Loucy (cell line): ENCODE measurements at regions not wholly inside any gene's neighbourhood (a gene's known extent, or its start where the extent isn't known, plus 50 kb on each side); places are given as distances from the start of the nearest gene placed in this dataset.

Experiments used
- H2AFZ ChIP-seq: fragments of 200-600 bp; sonication (generic); 2 replicates; pipeline ENCODE4 v1.6.0; 2016; ENCODE audit warnings: antibody characterized with exemption, mild to moderate bottlenecking, low read length, moderate library complexity
- H3F3A ChIP-seq: fragments of 200-600 bp; 2 replicates; pipeline ENCODE4 v1.6.0; 2016; ENCODE audit warnings: antibody characterized with exemption, low read depth, mild to moderate bottlenecking
- H3K27me3 ChIP-seq: fragments of 200-600 bp; sonication (generic); 2 replicates; pipeline ENCODE4 v1.6.1; 2014; ENCODE audit warnings: low read length, mild to moderate bottlenecking; ENCODE audit not compliant: insufficient read depth, poor library complexity, severe bottlenecking
- H3K36me3 ChIP-seq: fragments of 200-600 bp; sonication (generic); 2 replicates; pipeline ENCODE4 v1.6.1; 2016; ENCODE audit warnings: low read length; ENCODE audit not compliant: insufficient read depth
- H3K4me1 ChIP-seq: fragments of 200-600 bp; sonication (generic); 2 replicates; pipeline ENCODE4 v1.5.1; 2014; ENCODE audit warnings: low read length, mild to moderate bottlenecking; ENCODE audit not compliant: insufficient read depth, poor library complexity, severe bottlenecking
- H3K4me2 ChIP-seq: fragments of 200-600 bp; sonication (generic); 2 replicates; pipeline ENCODE4 v1.6.0; 2014; ENCODE audit warnings: antibody characterized with exemption, low read length, low read depth, mild to moderate bottlenecking; ENCODE audit not compliant: poor library complexity, severe bottlenecking
- H3K4me3 ChIP-seq: fragments of 200-600 bp; sonication (generic); 2 replicates; pipeline ENCODE4 v1.5.1; 2014; ENCODE audit warnings: low read length, mild to moderate bottlenecking, mixed read lengths; ENCODE audit not compliant: poor library complexity, severe bottlenecking
- H3K79me2 ChIP-seq: fragments of 200-600 bp; sonication (generic); 2 replicates; pipeline ENCODE4 v1.6.1; 2014; ENCODE audit warnings: low read length; ENCODE audit not compliant: insufficient read depth
- H3K9ac ChIP-seq: fragments of 200-600 bp; sonication (generic); 2 replicates; pipeline ENCODE4 v1.6.0; 2014; ENCODE audit warnings: mild to moderate bottlenecking, low read depth, low read length, moderate library complexity; ENCODE audit not compliant: poor library complexity, severe bottlenecking
- H3K9me2 ChIP-seq: fragments of 200-600 bp; sonication (generic); replicated peaks from 2 replicates; pipeline ENCODE4 v1.6.1; 2016; ENCODE audit warnings: low read depth, low read length, mixed read lengths
- H3K9me3 ChIP-seq: fragments of 200-600 bp; sonication (generic); 2 replicates; pipeline ENCODE4 v1.6.1; 2014; ENCODE audit warnings: mild to moderate bottlenecking, antibody characterized with exemption, low read length, low read depth; ENCODE audit not compliant: insufficient read depth
- H4K20me1 ChIP-seq: fragments of 200-600 bp; sonication (generic); 2 replicates; pipeline ENCODE4 v1.6.0; 2014; ENCODE audit warnings: antibody characterized with exemption, low read length, mild to moderate bottlenecking; ENCODE audit not compliant: insufficient read depth, poor library complexity, severe bottlenecking
- CTCF ChIP-seq: fragments of 200-600 bp; sonication (generic); conservative IDR thresholded peaks from 2 replicates; pipeline ENCODE4 v1.5.1; 2014; ENCODE audit warnings: mild to moderate bottlenecking, antibody characterized with exemption, low read length
- EZH2phosphoT487 ChIP-seq: fragments of 200-600 bp; IDR thresholded peaks from 2 replicates; pipeline ENCODE4 v1.6.1; 2018; ENCODE audit warnings: antibody characterized with exemption, mild to moderate bottlenecking, moderate library complexity, borderline replicate concordance

- H3K4me3 ChIP-seq: no peak overlapping the region
- no peaks in the 10 kb centered on the region for H3K9me3 ChIP-seq
- peaks cover 7% of the 10 kb centered on the region for H3K4me1 ChIP-seq
- H3K79me2 ChIP-seq: no peaks in the 10 kb centered on the region
- H3F3A ChIP-seq: no peaks in the 10 kb centered on the region
- TF ChIP-seq EZH2phosphoT487 (no peak), CTCF (no peak)
- no peaks in the 10 kb centered on the region for H3K9me2 ChIP-seq
- H3K27me3 ChIP-seq: no peaks in the 10 kb centered on the region
- no peak overlapping the region for H3K9ac ChIP-seq
- no peak overlapping the region for H3K4me2 ChIP-seq
- no peaks in the 10 kb centered on the region for H3K36me3 ChIP-seq
- no peaks in the 10 kb centered on the region for H4K20me1 ChIP-seq
- H2AFZ ChIP-seq: no peak overlapping the region
These were observed 105.8 kb upstream of the GAP43 start for GRCh38 chr3:115517457-115518050.

GRCh38 chr3:115518100-115518852, 105.0 kb upstream of the GAP43 start:
- H3K4me3 ChIP-seq: no peak overlapping the region
- TF ChIP-seq EZH2phosphoT487 (no peak), CTCF (no peak)
- H3K9me3 ChIP-seq: no peaks in the 10 kb centered on the region
- H4K20me1 ChIP-seq: no peaks in the 10 kb centered on the region
- no peaks in the 10 kb centered on the region for H3F3A ChIP-seq
- H3K9ac ChIP-seq: no peak overlapping the region
- no peak overlapping the region for H2AFZ ChIP-seq
- no peaks in the 10 kb centered on the region for H3K36me3 ChIP-seq
- no peaks in the 10 kb centered on the region for H3K27me3 ChIP-seq
- peaks cover under 1% of the 10 kb centered on the region for H3K4me1 ChIP-seq
- no peaks in the 10 kb centered on the region for H3K79me2 ChIP-seq
- no peaks in the 10 kb centered on the region for H3K9me2 ChIP-seq
- no peak overlapping the region for H3K4me2 ChIP-seq

DNA sequence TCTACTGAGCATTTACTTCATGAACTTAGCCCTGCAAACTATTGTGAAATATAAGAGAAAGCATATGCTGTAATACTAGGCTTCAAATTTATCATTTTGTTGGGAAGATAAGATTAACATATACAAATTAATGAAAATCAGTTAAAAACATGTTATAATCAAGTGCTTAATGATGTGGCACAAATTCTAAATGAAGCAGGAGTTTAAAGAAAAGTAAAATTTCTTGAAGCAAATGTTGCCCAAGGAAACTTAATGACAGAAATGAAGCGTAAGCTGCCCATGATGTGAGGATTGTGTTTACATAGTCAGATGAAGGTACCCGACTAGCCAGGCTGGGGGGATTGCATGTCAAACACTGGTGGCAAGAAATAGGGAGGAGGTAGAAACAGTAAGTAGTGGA, 103.1 kb upstream of the GAP43 start:
- H3K9ac ChIP-seq: no peak overlapping the region
- H2AFZ ChIP-seq: no peak overlapping the region
- no peaks in the 10 kb centered on the region for H3K36me3 ChIP-seq
- TF ChIP-seq CTCF (no peak), EZH2phosphoT487 (no peak)
- H3K9me2 ChIP-seq: no peaks in the 10 kb centered on the region
- no peak overlapping the region for H3K4me2 ChIP-seq
- H3F3A ChIP-seq: no peaks in the 10 kb centered on the region
- H3K79me2 ChIP-seq: no peaks in the 10 kb centered on the region
- no peaks in the 10 kb centered on the region for H3K9me3 ChIP-seq
- no peaks in the 10 kb centered on the region for H3K4me1 ChIP-seq
- H3K27me3 ChIP-seq: no peaks in the 10 kb centered on the region
- H4K20me1 ChIP-seq: no peaks in the 10 kb centered on the region
- no peak overlapping the region for H3K4me3 ChIP-seq
